Hematopoietic multipotent progenitor cell treated with erythropoietin and hydrocortisone succinate and interleukin-3 and kit ligand, for 6 days (in vitro differentiated cells): ENCODE measurements at regions not wholly inside any gene's neighbourhood (a gene's known extent, or its start where the extent isn't known, plus 50 kb on each side); places are given as distances from the start of the nearest gene placed in this dataset.
"Not testable (repeated sequence)": the region's sequence is repeated elsewhere in the genome, so short reads cannot be mapped to it uniquely, and the experiment has no call there.

Source experiments
- DNase-seq: peaks from one replicate; pipeline ENCODE4 v3.0.0-alpha.2; 2015

GRCh38 chr17:45586651-45586934 lies 96.1 kb upstream of the PLEKHM1 start:
- DNase-seq, result not testable (repeated sequence)

- DNase-seq, result peak; percentile 72
Observed at GRCh38 chr17:45592433-45592923, 102.0 kb upstream of the PLEKHM1 start.

- not testable (repeated sequence) for DNase-seq
Observed at GRCh38 chr17:45596347-45596746, 105.8 kb upstream of the PLEKHM1 start.

GRCh38 chr17:45600052-45601012 lies 109.8 kb upstream of the PLEKHM1 start:
- DNase-seq, result peak; percentile 52

GRCh38 chr17:45601013-45601412 lies 110.5 kb upstream of the PLEKHM1 start:
- not testable (repeated sequence) for DNase-seq

- DNase-seq, result not testable (repeated sequence)
Observed at GRCh38 chr17:45601605-45602539, 111.4 kb upstream of the PLEKHM1 start.

GRCh38 chr17:45605751-45606150 lies 115.2 kb upstream of the PLEKHM1 start:
- not testable (repeated sequence) for DNase-seq

- DNase-seq, result peak; percentile 57
Observed at GRCh38 chr17:45619984-45620405, 129.5 kb upstream of the PLEKHM1 start.

- DNase-seq, result not testable (repeated sequence)
Observed at GRCh38 chr17:45620468-45620867, 129.9 kb upstream of the PLEKHM1 start.

GRCh38 chr17:45621087-45621486 lies 130.6 kb upstream of the PLEKHM1 start:
- not testable (repeated sequence) for DNase-seq

- not testable (repeated sequence) for DNase-seq
Observed at GRCh38 chr17:45622295-45622694, 131.8 kb upstream of the PLEKHM1 start.

- DNase-seq, result no peak
Observed at GRCh38 chr17:45628019-45628418, 137.5 kb upstream of the PLEKHM1 start.

GRCh38 chr17:45631941-45632340 lies 141.4 kb upstream of the PLEKHM1 start:
- no peak for DNase-seq

- DNase-seq, result no peak
Observed at GRCh38 chr17:45639297-45639849, 144.7 kb upstream of the CRHR1 start.

GRCh38 chr17:45640141-45640850 lies 143.8 kb upstream of the CRHR1 start:
- DNase-seq, result peak; percentile 89

GRCh38 chr17:45641541-45641940 lies 142.6 kb upstream of the CRHR1 start:
- DNase-seq, result no peak

GRCh38 chr17:45643591-45643990 lies 140.5 kb upstream of the CRHR1 start:
- DNase-seq, result no peak

GRCh38 chr17:45644637-45645036 lies 139.5 kb upstream of the CRHR1 start:
- DNase-seq, result not testable (repeated sequence)

GRCh38 chr17:45645330-45645729 lies 138.8 kb upstream of the CRHR1 start:
- no peak for DNase-seq

- peak; percentile 18 for DNase-seq
Observed at GRCh38 chr17:45646288-45646988, 137.7 kb upstream of the CRHR1 start.

- DNase-seq, result no peak
Observed at GRCh38 chr17:45648642-45649041, 135.5 kb upstream of the CRHR1 start.

- DNase-seq, result no peak
Observed at GRCh38 chr17:45649796-45650195, 134.3 kb upstream of the CRHR1 start.
